ENCODE measurements at regions not wholly inside any gene's neighbourhood (a gene's known extent, or its start where the extent isn't known, plus 50 kb on each side); places are given as distances from the start of the nearest gene placed in this dataset.

DNA sequence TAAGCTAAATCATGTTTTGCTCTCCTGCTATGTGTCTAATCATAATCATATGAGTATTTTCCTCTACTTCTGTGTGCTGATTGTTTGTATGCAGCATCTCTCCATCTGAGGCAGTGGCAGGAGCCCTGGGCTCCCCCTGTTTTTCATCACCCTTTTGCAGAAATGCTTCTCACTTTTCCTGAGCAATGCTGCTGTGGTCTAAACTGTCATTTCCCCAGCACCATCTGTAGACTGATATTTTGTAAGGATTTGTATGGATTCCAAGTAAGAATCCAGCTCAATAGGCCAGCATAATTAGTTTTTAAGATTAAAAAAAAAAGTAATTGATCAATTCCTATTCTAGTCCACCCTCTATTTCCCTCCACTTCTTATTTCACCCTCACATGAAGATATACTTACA is 257.0 kb upstream of the CPHXL start:
- TF ChIP-seq POLR2AphosphoS5 (IDR thresholded peaks at IDR 0.05; ENCODE audit: low read depth, low read length) (no peak), TCF7L2 (IDR thresholded peaks at IDR 0.05; ENCODE audit: low read depth, low read length) (no peak)
- TF ChIP-seq, protein P1, sequence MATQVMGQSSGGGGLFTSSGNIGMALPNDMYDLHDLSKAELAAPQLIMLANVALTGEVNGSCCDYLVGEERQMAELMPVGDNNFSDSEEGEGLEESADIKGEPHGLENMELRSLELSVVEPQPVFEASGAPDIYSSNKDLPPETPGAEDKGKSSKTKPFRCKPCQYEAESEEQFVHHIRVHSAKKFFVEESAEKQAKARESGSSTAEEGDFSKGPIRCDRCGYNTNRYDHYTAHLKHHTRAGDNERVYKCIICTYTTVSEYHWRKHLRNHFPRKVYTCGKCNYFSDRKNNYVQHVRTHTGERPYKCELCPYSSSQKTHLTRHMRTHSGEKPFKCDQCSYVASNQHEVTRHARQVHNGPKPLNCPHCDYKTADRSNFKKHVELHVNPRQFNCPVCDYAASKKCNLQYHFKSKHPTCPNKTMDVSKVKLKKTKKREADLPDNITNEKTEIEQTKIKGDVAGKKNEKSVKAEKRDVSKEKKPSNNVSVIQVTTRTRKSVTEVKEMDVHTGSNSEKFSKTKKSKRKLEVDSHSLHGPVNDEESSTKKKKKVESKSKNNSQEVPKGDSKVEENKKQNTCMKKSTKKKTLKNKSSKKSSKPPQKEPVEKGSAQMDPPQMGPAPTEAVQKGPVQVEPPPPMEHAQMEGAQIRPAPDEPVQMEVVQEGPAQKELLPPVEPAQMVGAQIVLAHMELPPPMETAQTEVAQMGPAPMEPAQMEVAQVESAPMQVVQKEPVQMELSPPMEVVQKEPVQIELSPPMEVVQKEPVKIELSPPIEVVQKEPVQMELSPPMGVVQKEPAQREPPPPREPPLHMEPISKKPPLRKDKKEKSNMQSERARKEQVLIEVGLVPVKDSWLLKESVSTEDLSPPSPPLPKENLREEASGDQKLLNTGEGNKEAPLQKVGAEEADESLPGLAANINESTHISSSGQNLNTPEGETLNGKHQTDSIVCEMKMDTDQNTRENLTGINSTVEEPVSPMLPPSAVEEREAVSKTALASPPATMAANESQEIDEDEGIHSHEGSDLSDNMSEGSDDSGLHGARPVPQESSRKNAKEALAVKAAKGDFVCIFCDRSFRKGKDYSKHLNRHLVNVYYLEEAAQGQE (IDR thresholded peaks at IDR 0.05; ENCODE audit: insufficient read depth in 1 of 2, low read depth in 2 of 2, low read length in 1 of 2) = no peak
- TF ChIP-seq, protein P2, sequence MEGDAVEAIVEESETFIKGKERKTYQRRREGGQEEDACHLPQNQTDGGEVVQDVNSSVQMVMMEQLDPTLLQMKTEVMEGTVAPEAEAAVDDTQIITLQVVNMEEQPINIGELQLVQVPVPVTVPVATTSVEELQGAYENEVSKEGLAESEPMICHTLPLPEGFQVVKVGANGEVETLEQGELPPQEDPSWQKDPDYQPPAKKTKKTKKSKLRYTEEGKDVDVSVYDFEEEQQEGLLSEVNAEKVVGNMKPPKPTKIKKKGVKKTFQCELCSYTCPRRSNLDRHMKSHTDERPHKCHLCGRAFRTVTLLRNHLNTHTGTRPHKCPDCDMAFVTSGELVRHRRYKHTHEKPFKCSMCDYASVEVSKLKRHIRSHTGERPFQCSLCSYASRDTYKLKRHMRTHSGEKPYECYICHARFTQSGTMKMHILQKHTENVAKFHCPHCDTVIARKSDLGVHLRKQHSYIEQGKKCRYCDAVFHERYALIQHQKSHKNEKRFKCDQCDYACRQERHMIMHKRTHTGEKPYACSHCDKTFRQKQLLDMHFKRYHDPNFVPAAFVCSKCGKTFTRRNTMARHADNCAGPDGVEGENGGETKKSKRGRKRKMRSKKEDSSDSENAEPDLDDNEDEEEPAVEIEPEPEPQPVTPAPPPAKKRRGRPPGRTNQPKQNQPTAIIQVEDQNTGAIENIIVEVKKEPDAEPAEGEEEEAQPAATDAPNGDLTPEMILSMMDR (IDR thresholded peaks at IDR 0.05) = no peak
